ENCODE measurements at regions not wholly inside any gene's neighbourhood (a gene's known extent, or its start where the extent isn't known, plus 50 kb on each side); places are given as distances from the start of the nearest gene placed in this dataset.

DNA sequence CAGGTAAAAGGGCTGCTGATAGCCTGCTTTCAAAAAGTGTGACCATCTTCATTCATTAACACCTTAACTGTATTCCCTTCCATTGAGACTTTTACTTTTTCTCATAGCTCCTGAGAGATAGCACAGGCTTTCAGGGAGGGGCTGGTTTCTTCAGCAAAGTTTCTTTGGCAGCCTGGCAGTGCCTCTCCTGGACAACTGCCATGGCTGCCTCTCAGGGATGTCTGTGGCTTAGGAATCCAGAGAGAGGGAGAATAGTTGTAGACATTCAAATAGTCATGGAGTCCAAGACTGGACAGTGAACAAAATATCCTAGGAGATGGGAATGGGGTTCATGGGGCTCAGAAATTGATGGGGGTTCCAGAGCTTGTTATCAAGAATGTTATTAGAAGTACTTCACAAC lies 81.1 kb downstream of the FAM47B start:
- Mint-ChIP-seq H3K9me3 (ENCODE audit: low read depth) (peaks cover 14% of the 10 kb centered on the region), H3K4me3 (ENCODE audit: low read depth) (no peak overlapping the region), H3K4me1 (ENCODE audit: low read depth) (no peaks in the 10 kb centered on the region), H3K27me3 (no peaks in the 10 kb centered on the region), H3K27ac (no peak overlapping the region), H3K36me3 (ENCODE audit: insufficient read depth) (no peaks in the 10 kb centered on the region)
- TF ChIP-seq CTCF (IDR thresholded peaks at IDR 0.05; ENCODE audit: unreplicated experiment) = no peak
- DNase-seq (ENCODE audit: low spot score, unreplicated experiment) = no peak

DNA sequence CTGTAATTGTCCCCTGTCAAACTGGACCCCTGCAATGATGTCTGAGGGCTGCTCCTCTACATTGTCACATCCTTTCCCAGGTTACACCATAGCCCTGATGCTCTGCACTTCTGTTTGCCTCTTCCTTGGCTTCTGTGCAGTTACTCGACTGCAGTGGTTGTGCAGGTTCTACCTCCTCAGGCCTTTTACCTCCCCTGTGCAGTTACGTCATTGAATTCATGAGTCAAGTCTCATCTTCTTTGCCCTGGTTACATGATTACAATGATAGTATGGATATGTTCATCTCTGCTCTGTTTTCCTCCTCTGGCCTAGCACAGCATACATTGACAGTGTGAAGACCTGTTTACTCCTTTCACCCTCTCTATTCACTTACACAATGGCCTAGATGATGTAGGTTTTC lies 83.2 kb downstream of the FAM47B start:
- Mint-ChIP-seq H3K36me3 (ENCODE audit: insufficient read depth) (no peaks in the 10 kb centered on the region), H3K27ac (no peak overlapping the region), H3K4me1 (ENCODE audit: low read depth) (no peaks in the 10 kb centered on the region), H3K27me3 (no peaks in the 10 kb centered on the region), H3K4me3 (ENCODE audit: low read depth) (no peak overlapping the region), H3K9me3 (ENCODE audit: low read depth) (peaks cover 12% of the 10 kb centered on the region)
- no peak for DNase-seq (ENCODE audit: low spot score, unreplicated experiment)
- no peak for TF ChIP-seq CTCF (IDR thresholded peaks at IDR 0.05; ENCODE audit: unreplicated experiment)

GRCh38 chrX:35040871-35041270 lies 98.3 kb downstream of the FAM47B start:
- H3K9me3 Mint-ChIP-seq (ENCODE audit: low read depth) = peaks cover 45% of the 10 kb centered on the region
- TF ChIP-seq CTCF (IDR thresholded peaks at IDR 0.05; ENCODE audit: unreplicated experiment) = no peak
- H3K4me3 Mint-ChIP-seq (ENCODE audit: low read depth) = no peak overlapping the region
- no peak for DNase-seq (ENCODE audit: low spot score, unreplicated experiment)
- no peak overlapping the region for H3K27ac Mint-ChIP-seq
- no peaks in the 10 kb centered on the region for H3K27me3 Mint-ChIP-seq
- no peaks in the 10 kb centered on the region for H3K36me3 Mint-ChIP-seq (ENCODE audit: insufficient read depth)
- H3K4me1 Mint-ChIP-seq (ENCODE audit: low read depth) = no peaks in the 10 kb centered on the region

DNA sequence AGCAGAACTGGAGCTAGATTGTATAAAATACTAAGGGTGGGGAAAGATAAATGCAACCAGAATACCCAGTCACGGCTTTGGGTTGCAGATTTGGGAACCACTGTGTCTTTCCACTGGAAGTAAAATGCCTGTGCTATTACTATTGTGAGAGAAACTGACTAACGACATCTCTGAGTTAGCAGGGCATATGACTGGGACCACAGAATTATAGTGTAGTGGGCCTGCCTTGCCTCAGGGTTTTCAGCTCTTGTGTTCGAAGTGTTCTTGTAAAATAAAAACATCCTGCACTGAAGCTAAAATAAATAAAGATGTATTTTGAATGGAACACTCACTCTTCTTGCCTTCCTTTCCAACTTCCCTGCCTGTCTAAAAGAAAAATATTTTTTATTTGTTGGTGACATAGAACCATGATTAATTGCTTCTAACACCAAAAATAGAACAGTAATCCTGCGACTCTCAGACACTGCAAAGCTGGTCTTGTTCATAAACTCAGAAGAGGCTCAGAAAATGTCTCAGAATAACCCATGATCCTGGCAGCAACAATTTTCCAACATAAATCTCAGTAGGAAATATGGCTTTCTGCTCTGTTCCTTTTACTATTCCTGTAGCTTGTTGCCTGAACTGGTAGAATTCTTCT lies 104.2 kb downstream of the FAM47B start:
- Mint-ChIP-seq H3K36me3 (ENCODE audit: insufficient read depth) (no peaks in the 10 kb centered on the region), H3K9me3 (ENCODE audit: low read depth) (peaks cover 13% of the 10 kb centered on the region), H3K27ac (no peak overlapping the region), H3K4me3 (ENCODE audit: low read depth) (no peak overlapping the region), H3K27me3 (no peaks in the 10 kb centered on the region), H3K4me1 (ENCODE audit: low read depth) (no peaks in the 10 kb centered on the region)
- no peak for DNase-seq (ENCODE audit: low spot score, unreplicated experiment)
- no peak for TF ChIP-seq CTCF (IDR thresholded peaks at IDR 0.05; ENCODE audit: unreplicated experiment)

DNA sequence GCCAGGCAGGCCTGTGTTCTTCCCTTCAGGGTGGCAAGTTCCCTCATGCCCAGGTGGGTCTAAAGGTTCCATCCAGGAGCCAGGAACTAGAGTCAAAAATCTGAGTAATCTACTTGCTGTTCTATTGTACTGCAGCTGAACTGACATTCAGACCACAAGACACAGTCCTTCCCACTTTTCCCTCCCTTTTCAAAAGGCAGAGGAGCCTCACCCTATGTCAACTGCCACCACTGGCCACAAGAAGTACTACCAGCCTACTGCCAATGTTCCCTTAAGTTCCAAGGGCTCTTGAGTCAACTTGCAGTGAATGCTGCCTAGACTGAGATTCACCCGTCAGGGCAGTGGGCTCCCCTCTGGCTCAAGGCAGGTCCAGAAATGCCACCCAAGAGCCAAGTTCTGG lies 133.5 kb downstream of the FAM47B start:
- H3K27me3 Mint-ChIP-seq = no peaks in the 10 kb centered on the region
- H3K36me3 Mint-ChIP-seq (ENCODE audit: insufficient read depth) = no peaks in the 10 kb centered on the region
- no peak for DNase-seq (ENCODE audit: low spot score, unreplicated experiment)
- H3K27ac Mint-ChIP-seq = no peak overlapping the region
- H3K4me3 Mint-ChIP-seq (ENCODE audit: low read depth) = no peak overlapping the region
- peaks cover 16% of the 10 kb centered on the region for H3K9me3 Mint-ChIP-seq (ENCODE audit: low read depth)
- no peak for TF ChIP-seq CTCF (IDR thresholded peaks at IDR 0.05; ENCODE audit: unreplicated experiment)
- no peaks in the 10 kb centered on the region for H3K4me1 Mint-ChIP-seq (ENCODE audit: low read depth)
